ENCODE measurements at regions not wholly inside any gene's neighbourhood (a gene's known extent, or its start where the extent isn't known, plus 50 kb on each side); places are given as distances from the start of the nearest gene placed in this dataset.
"Not testable (repeated sequence)": the region's sequence is repeated elsewhere in the genome, so short reads cannot be mapped to it uniquely, and the experiment has no call there.

- DNase-seq: no peak
These were observed 499.1 kb downstream of the KCNJ2 start for GRCh38 chr17:70668276-70668937.

- DNase-seq: no peak
These were observed 499.8 kb downstream of the KCNJ2 start for GRCh38 chr17:70668938-70669778.

- no peak for DNase-seq
These were observed 504.7 kb downstream of the KCNJ2 start for GRCh38 chr17:70674061-70674460.

GRCh38 chr17:70675070-70675590 lies 505.8 kb downstream of the KCNJ2 start:
- DNase-seq: no peak

GRCh38 chr17:70677783-70678647 lies 508.7 kb downstream of the KCNJ2 start:
- DNase-seq: no peak

- DNase-seq: no peak
These were observed 509.6 kb downstream of the KCNJ2 start for GRCh38 chr17:70678889-70679288.

- DNase-seq: no peak
These were observed 514.6 kb downstream of the KCNJ2 start for GRCh38 chr17:70683936-70684335.

- no peak for DNase-seq
These were observed 518.1 kb downstream of the KCNJ2 start for GRCh38 chr17:70687421-70687820.

GRCh38 chr17:70691150-70691549 lies 521.8 kb downstream of the KCNJ2 start:
- DNase-seq: no peak

GRCh38 chr17:70699408-70699807 lies 530.1 kb downstream of the KCNJ2 start:
- DNase-seq: no peak

GRCh38 chr17:70702683-70703255 lies 533.4 kb downstream of the KCNJ2 start:
- no peak for DNase-seq

GRCh38 chr17:70709596-70709995 lies 540.3 kb downstream of the KCNJ2 start:
- DNase-seq: no peak

GRCh38 chr17:70713694-70714093 lies 544.4 kb downstream of the KCNJ2 start:
- no peak for DNase-seq

- no peak for DNase-seq
These were observed 547.2 kb downstream of the KCNJ2 start for GRCh38 chr17:70716551-70716950.

- no peak for DNase-seq
These were observed 547.7 kb downstream of the KCNJ2 start for GRCh38 chr17:70717042-70717441.

- no peak for DNase-seq
These were observed 567.1 kb downstream of the KCNJ2 start for GRCh38 chr17:70736375-70736957.

GRCh38 chr17:70739065-70739464 lies 569.7 kb downstream of the KCNJ2 start:
- DNase-seq: no peak

GRCh38 chr17:70746574-70746973 lies 577.2 kb downstream of the KCNJ2 start:
- not testable (repeated sequence) for DNase-seq

- DNase-seq: no peak
These were observed 581.7 kb downstream of the KCNJ2 start for GRCh38 chr17:70750983-70751382.

GRCh38 chr17:70752461-70752860 lies 583.1 kb downstream of the KCNJ2 start:
- DNase-seq: not testable (repeated sequence)

- no peak for DNase-seq
These were observed 583.7 kb downstream of the KCNJ2 start for GRCh38 chr17:70752966-70753467.

GRCh38 chr17:70763018-70763417 lies 593.7 kb downstream of the KCNJ2 start:
- no peak for DNase-seq

All from SIG-M5 (cell line).